ENCODE measurements at regions not wholly inside any gene's neighbourhood (a gene's known extent, or its start where the extent isn't known, plus 50 kb on each side); places are given as distances from the start of the nearest gene placed in this dataset.

- ChIA-PET CTCF (no interaction called here), POLR2A (ENCODE audit: unreplicated experiment) (no interaction called here)
- BruUV-seq (replicated peaks): no TSS peak
- no peaks in the 10 kb centered on the region for H3K9me3 ChIP-seq (ENCODE audit: insufficient read depth, low read depth)
- no peaks in the 10 kb centered on the region for H3K4me1 ChIP-seq (replicated peaks; ENCODE audit: insufficient read depth)
- H3K4me2 ChIP-seq: no peak overlapping the region
- DNase-seq: no peak
- H3K27ac ChIP-seq: no peak overlapping the region
- intact Hi-C loops (cut with micrococcal nuclease; ENCODE audit: unreplicated experiment): no loop called here
- H3K4me3 ChIP-seq: no peak overlapping the region
- H3K9me2 ChIP-seq (ENCODE audit: insufficient read depth): no peaks in the 10 kb centered on the region
- no peaks in the 10 kb centered on the region for H3F3A ChIP-seq (ENCODE audit: insufficient read depth, low read depth)
- H4K20me1 ChIP-seq (ENCODE audit: insufficient read depth): no peaks in the 10 kb centered on the region
- no peak overlapping the region for H2AFZ ChIP-seq
- no peak for TF ChIP-seq EZH2 (IDR thresholded peaks at IDR 0.05; ENCODE audit: low read depth)
- TF ChIP-seq CTCF (conservative IDR thresholded peaks at IDR 0.05): no peak
- no peaks in the 10 kb centered on the region for H3K36me3 ChIP-seq (ENCODE audit: low read depth)
- no peaks in the 10 kb centered on the region for H3K79me2 ChIP-seq (ENCODE audit: low read depth)
- H3K27me3 ChIP-seq (ENCODE audit: insufficient read depth, low read depth): peaks cover 8% of the 10 kb centered on the region; the same call in 1 of the 2 replicates
Observed at GRCh38 chr12:62113366-62114011, 146.7 kb upstream of the USP15 start.

GRCh38 chr12:62116986-62117385, 143.2 kb upstream of the USP15 start:
- Histone ChIP-seq H3F3A (ENCODE audit: insufficient read depth, low read depth) (no peaks in the 10 kb centered on the region), H4K20me1 (ENCODE audit: insufficient read depth) (no peaks in the 10 kb centered on the region), H3K9me2 (ENCODE audit: insufficient read depth) (no peaks in the 10 kb centered on the region), H3K4me1 (replicated peaks; ENCODE audit: insufficient read depth) (no peaks in the 10 kb centered on the region), H3K27me3 (ENCODE audit: insufficient read depth, low read depth) (peaks cover 8% of the 10 kb centered on the region; the same call in 1 of the 2 replicates), H3K27ac (no peak overlapping the region), H2AFZ (no peak overlapping the region), H3K36me3 (ENCODE audit: low read depth) (no peaks in the 10 kb centered on the region), H3K79me2 (ENCODE audit: low read depth) (no peaks in the 10 kb centered on the region), H3K4me3 (no peak overlapping the region), H3K4me2 (no peak overlapping the region), H3K9me3 (ENCODE audit: insufficient read depth, low read depth) (no peaks in the 10 kb centered on the region)
- intact Hi-C loops (cut with micrococcal nuclease; ENCODE audit: unreplicated experiment): no loop called here
- POLR2A ChIA-PET (ENCODE audit: unreplicated experiment): no interaction called here
- no TSS peak for BruUV-seq (replicated peaks)
- no peak for DNase-seq
- CTCF ChIA-PET: no interaction called here
- no peak for TF ChIP-seq CTCF (conservative IDR thresholded peaks at IDR 0.05)
- no peak for TF ChIP-seq EZH2 (IDR thresholded peaks at IDR 0.05; ENCODE audit: low read depth)

- peak; percentile 78 for TF ChIP-seq CTCF (conservative IDR thresholded peaks at IDR 0.05)
- no peak for TF ChIP-seq EZH2 (IDR thresholded peaks at IDR 0.05; ENCODE audit: low read depth)
- H4K20me1 ChIP-seq (ENCODE audit: insufficient read depth): no peaks in the 10 kb centered on the region
- no peak overlapping the region for H3K27ac ChIP-seq
- H3K4me3 ChIP-seq: no peak overlapping the region
- no peaks in the 10 kb centered on the region for H3K4me1 ChIP-seq (replicated peaks; ENCODE audit: insufficient read depth)
- ChIA-PET POLR2A (ENCODE audit: unreplicated experiment) (no interaction called here), CTCF (interaction anchor here (0.7 kb wide), 1 partner anchor 948 kb away, joined by 3 read pairs; no protein-coding TSS in a partner anchor)
- DNase-seq: peak in 1 of 2 experiments; percentile 15
- H3K36me3 ChIP-seq (ENCODE audit: low read depth): no peaks in the 10 kb centered on the region
- no TSS peak for BruUV-seq (replicated peaks)
- no peaks in the 10 kb centered on the region for H3F3A ChIP-seq (ENCODE audit: insufficient read depth, low read depth)
- no peaks in the 10 kb centered on the region for H3K9me2 ChIP-seq (ENCODE audit: insufficient read depth)
- no peak overlapping the region for H2AFZ ChIP-seq
- intact Hi-C loops (cut with micrococcal nuclease; ENCODE audit: unreplicated experiment): no loop called here
- no peaks in the 10 kb centered on the region for H3K79me2 ChIP-seq (ENCODE audit: low read depth)
- no peak overlapping the region for H3K4me2 ChIP-seq
- H3K9me3 ChIP-seq (ENCODE audit: insufficient read depth, low read depth): no peaks in the 10 kb centered on the region
- H3K27me3 ChIP-seq (ENCODE audit: insufficient read depth, low read depth): no peaks in the 10 kb centered on the region
Observed at GRCh38 chr12:62123721-62124203, 136.4 kb upstream of the USP15 start.
